T-cell (primary cell): ENCODE measurements at regions not wholly inside any gene's neighbourhood (a gene's known extent, or its start where the extent isn't known, plus 50 kb on each side); places are given as distances from the start of the nearest gene placed in this dataset.

Experiments used
- ATAC-seq, 4 experiments: fragments of 200-7000 bp in 3 of 4; fragments of 150-1000 bp in 1 of 4; cut with Tn5 transposase; replicated peaks in 1 of 4; 1 replicate in 3 of 4; 2 replicates in 1 of 4; pipeline ENCODE4 v1.10.0; 2021; ENCODE audit warnings: moderate library complexity in 3 of 4, mild to moderate bottlenecking in 2 of 4, moderate number of reproducible peaks in 1 of 4
- CTCF ChIA-PET, 2 donors: fragments of 300-600 bp; sonication (Branson Sonifier 250); formaldehyde crosslinking; loops; one replicate each; lab custom pipeline; 2022; ENCODE audit warnings: antibody characterized with exemption in 2 of 2; lab: Charles Lee
- POLR2A ChIA-PET, 2 donors: fragments of 300-600 bp; sonication (Branson Sonifier 250); formaldehyde crosslinking; loops; one replicate each; lab custom pipeline; 2022; ENCODE audit warnings: antibody characterized with exemption in 2 of 2; lab: Charles Lee
- DNase-seq, 35 experiments: peaks; one replicate each; pipeline versions ENCODE4 v3.0.0 to v3.0.0-alpha.2; 2013 to 2023
- H3K27ac ChIP-seq: one replicate; pipeline ENCODE4 v1.5.1; 2013; ENCODE audit warnings: low read length
- H3K27me3 ChIP-seq, 2 experiments: replicated peaks in 1 of 2; 1 replicate in 1 of 2; 2 replicates in 1 of 2; pipeline versions ENCODE4 v1.6.1 to v1.7.0; 2013; ENCODE audit warnings: low read length in 1 of 2, mixed read lengths in 1 of 2; ENCODE audit not compliant: control insufficient read depth in 2 of 2, insufficient read depth in 2 of 2; ENCODE audit errors: extremely low read depth in 1 of 2
- H3K36me3 ChIP-seq, 2 donors: 1 replicate in 1 of 2; 2 replicates in 1 of 2; pipeline versions ENCODE4 v1.6.1 to v1.7.0; 2013; ENCODE audit warnings: low read length in 1 of 2; ENCODE audit not compliant: control insufficient read depth in 2 of 2, insufficient read depth in 1 of 2; ENCODE audit errors: extremely low read depth in 1 of 2
- H3K4me1 ChIP-seq, 2 experiments: 1 replicate in 1 of 2; 2 replicates in 1 of 2; pipeline versions ENCODE4 v1.6.1 to v1.7.0; 2013; ENCODE audit warnings: low read length in 2 of 2, mixed read lengths in 1 of 2; ENCODE audit not compliant: insufficient read depth in 2 of 2, control insufficient read depth in 1 of 2; ENCODE audit errors: extremely low read depth in 1 of 2
- H3K4me3 ChIP-seq, 2 donors: 1 replicate in 1 of 2; 2 replicates in 1 of 2; pipeline versions ENCODE4 v1.5.1 to v1.7.0; 2013; ENCODE audit warnings: mild to moderate bottlenecking in 2 of 2, low read length in 1 of 2, moderate library complexity in 1 of 2; ENCODE audit not compliant: control insufficient read depth in 1 of 2; ENCODE audit errors: extremely low read depth in 1 of 2
- H3K9me3 ChIP-seq: 2 replicates; pipeline ENCODE4 v1.7.0; 2013
- H3K27ac Mint-ChIP-seq, 2 donors: one replicate each; pipeline ENCODE4 v1.8.0; 2020 to 2021; ENCODE audit warnings: mild to moderate bottlenecking in 2 of 2, mixed read lengths in 2 of 2
- H3K27me3 Mint-ChIP-seq, 2 donors: one replicate each; pipeline ENCODE4 v1.8.0; 2021 to 2022; ENCODE audit warnings: mixed read lengths in 2 of 2
- H3K36me3 Mint-ChIP-seq: one replicate; pipeline ENCODE4 v1.8.0; 2021; ENCODE audit warnings: mixed read lengths
- H3K4me1 Mint-ChIP-seq, 3 donors: one replicate each; pipeline ENCODE4 v1.8.0; 2020 to 2022; ENCODE audit warnings: mixed read lengths in 3 of 3, mild to moderate bottlenecking in 1 of 3
- H3K4me3 Mint-ChIP-seq, 3 donors: one replicate each; pipeline ENCODE4 v1.8.0; 2020 to 2022; ENCODE audit warnings: mild to moderate bottlenecking in 3 of 3, mixed read lengths in 3 of 3, moderate library complexity in 3 of 3
- H3K9me3 Mint-ChIP-seq, 3 donors: one replicate each; pipeline ENCODE4 v1.8.0; 2020 to 2022; ENCODE audit warnings: mixed read lengths in 3 of 3
- WGBS: methylation state at CpG from one replicate; pipeline ENCODE4 v1.1.5; 2013; ENCODE audit warnings: missing lambda C conversion rate; ENCODE audit not compliant: insufficient coverage; 5-methylcytosine and 5-hydroxymethylcytosine counted together

GRCh38 chr10:111836064-111836463 is 347.5 kb downstream of the GPAM start:
- Histone ChIP-seq H3K27ac (no peak overlapping the region), H3K4me3 (no peak overlapping the region), H3K9me3 (no peaks in the 10 kb centered on the region), H3K27me3 (no peaks in the 10 kb centered on the region), H3K36me3 (no peaks in the 10 kb centered on the region), H3K4me1 (no peaks in the 10 kb centered on the region)
- no CpG with 5 or more reads among the region's 1 CpG for WGBS
- Mint-ChIP-seq H3K9me3 (peaks cover 0 to 4% (median 0%) of the 10 kb centered on the region in 3 donors), H3K4me3 (no peak overlapping the region), H3K36me3 (no peaks in the 10 kb centered on the region), H3K27ac (no peak overlapping the region), H3K27me3 (no peaks in the 10 kb centered on the region), H3K4me1 (no peaks in the 10 kb centered on the region)
- DNase-seq (no peak), ATAC-seq (no peak)
- POLR2A ChIA-PET, result no interaction called here
- CTCF ChIA-PET, result no interaction called here

GRCh38 chr10:111836571-111836970 is 347.0 kb downstream of the GPAM start:
- Histone ChIP-seq H3K9me3 (no peaks in the 10 kb centered on the region), H3K27me3 (no peaks in the 10 kb centered on the region), H3K27ac (no peak overlapping the region), H3K4me1 (no peaks in the 10 kb centered on the region), H3K4me3 (no peak overlapping the region), H3K36me3 (no peaks in the 10 kb centered on the region)
- ChIA-PET POLR2A (no interaction called here), CTCF (no interaction called here)
- WGBS, result no CpG with 5 or more reads among the region's 2 CpGs
- H3K36me3 Mint-ChIP-seq, result no peaks in the 10 kb centered on the region
- H3K9me3 Mint-ChIP-seq, result peaks cover 0 to 4% (median 0%) of the 10 kb centered on the region in 3 donors
- no peak overlapping the region for H3K4me3 Mint-ChIP-seq
- H3K27ac Mint-ChIP-seq, result no peak overlapping the region
- ATAC-seq (no peak), DNase-seq (no peak)
- H3K4me1 Mint-ChIP-seq, result no peaks in the 10 kb centered on the region
- no peaks in the 10 kb centered on the region for H3K27me3 Mint-ChIP-seq

DNA sequence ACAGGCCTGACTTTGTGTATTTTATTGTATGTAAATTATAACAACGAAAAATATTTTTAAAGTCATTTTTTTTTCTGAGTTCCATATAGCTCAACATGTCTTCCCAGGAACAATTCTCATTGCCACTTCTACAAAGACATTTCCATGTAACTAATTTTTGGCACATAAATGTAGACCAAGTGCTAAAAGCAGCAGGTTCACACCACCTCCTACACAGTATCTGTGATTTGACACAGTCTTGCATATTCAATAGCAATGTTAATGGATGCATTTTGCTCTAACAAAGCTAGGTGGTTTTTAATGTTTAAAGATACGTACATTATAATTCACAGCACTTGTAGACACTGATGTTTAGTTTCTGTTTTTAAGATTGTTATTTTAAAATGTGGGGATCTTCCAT is 346.5 kb downstream of the GPAM start:
- DNase-seq (no peak), ATAC-seq (no peak)
- POLR2A ChIA-PET, result no interaction called here
- Histone ChIP-seq H3K4me1 (no peaks in the 10 kb centered on the region), H3K4me3 (no peak overlapping the region), H3K9me3 (no peaks in the 10 kb centered on the region), H3K27ac (no peak overlapping the region), H3K27me3 (no peaks in the 10 kb centered on the region), H3K36me3 (no peaks in the 10 kb centered on the region)
- H3K9me3 Mint-ChIP-seq, result peaks cover 0 to 4% (median 0%) of the 10 kb centered on the region in 3 donors
- H3K27ac Mint-ChIP-seq, result no peak overlapping the region
- H3K36me3 Mint-ChIP-seq, result no peaks in the 10 kb centered on the region
- no peaks in the 10 kb centered on the region for H3K4me1 Mint-ChIP-seq
- CTCF ChIA-PET, result no interaction called here
- H3K4me3 Mint-ChIP-seq, result no peak overlapping the region
- H3K27me3 Mint-ChIP-seq, result no peaks in the 10 kb centered on the region
- no CpG with 5 or more reads among the region's 2 CpGs for WGBS

- Mint-ChIP-seq H3K9me3 (peaks cover 0 to 4% (median 0%) of the 10 kb centered on the region in 3 donors), H3K4me3 (no peak overlapping the region), H3K4me1 (no peaks in the 10 kb centered on the region), H3K27ac (no peak overlapping the region), H3K27me3 (no peaks in the 10 kb centered on the region), H3K36me3 (no peaks in the 10 kb centered on the region)
- H3K27ac ChIP-seq, result no peak overlapping the region
- ATAC-seq, result no peak
- 60% methylated on average over 1 of the region's 2 CpGs for WGBS
- DNase-seq, result no peak
- ChIA-PET POLR2A (no interaction called here), CTCF (no interaction called here)
- no peak overlapping the region for H3K4me3 ChIP-seq
- H3K36me3 ChIP-seq, result no peaks in the 10 kb centered on the region
- no peaks in the 10 kb centered on the region for H3K9me3 ChIP-seq
- H3K27me3 ChIP-seq, result no peaks in the 10 kb centered on the region
- no peaks in the 10 kb centered on the region for H3K4me1 ChIP-seq
Measured at GRCh38 chr10:111837985-111838384, 345.6 kb downstream of the GPAM start.

DNA sequence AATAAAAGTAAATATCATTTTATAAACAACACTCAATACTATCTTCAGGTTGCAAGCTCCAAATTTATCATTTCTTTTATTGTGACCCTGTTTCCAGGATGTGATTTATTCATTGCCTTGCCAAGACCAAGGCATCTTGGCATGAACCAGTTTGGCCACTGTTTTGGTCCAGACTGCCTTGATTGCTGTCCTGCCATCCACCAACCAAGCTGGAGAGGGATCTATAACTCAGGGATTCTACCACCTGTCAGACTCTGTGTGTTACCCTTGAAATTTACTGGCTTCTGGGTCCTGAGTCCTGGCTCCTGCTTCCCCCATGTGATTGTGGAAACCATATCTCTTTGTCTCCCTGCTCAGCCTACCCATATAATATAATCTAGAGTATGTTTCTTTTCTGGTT is 343.0 kb downstream of the GPAM start:
- no peak overlapping the region for H3K27ac ChIP-seq
- peaks cover 4 to 9% (median 7%) of the 10 kb centered on the region in 3 donors for H3K9me3 Mint-ChIP-seq
- no peaks in the 10 kb centered on the region for H3K36me3 Mint-ChIP-seq
- no peak overlapping the region for H3K4me3 Mint-ChIP-seq
- ChIA-PET POLR2A (interaction anchor here in 1 of 2 donors (0.5 to 0.6 kb wide), 2 partner anchors 19 to 33 kb away, joined by 3 to 4 read pairs; no protein-coding TSS in a partner anchor), CTCF (no interaction called here)
- no peaks in the 10 kb centered on the region for H3K36me3 ChIP-seq
- H3K27ac Mint-ChIP-seq, result no peak overlapping the region
- H3K27me3 ChIP-seq, result no peaks in the 10 kb centered on the region
- H3K4me3 ChIP-seq, result no peak overlapping the region
- H3K4me1 Mint-ChIP-seq, result no peaks in the 10 kb centered on the region
- H3K9me3 ChIP-seq, result no peaks in the 10 kb centered on the region
- no peaks in the 10 kb centered on the region for H3K4me1 ChIP-seq
- DNase-seq (no peak), ATAC-seq (no peak)
- H3K27me3 Mint-ChIP-seq, result no peaks in the 10 kb centered on the region

GRCh38 chr10:111852801-111853200 is 330.8 kb downstream of the GPAM start:
- Histone ChIP-seq H3K9me3 (no peaks in the 10 kb centered on the region), H3K4me3 (no peak overlapping the region), H3K27me3 (no peaks in the 10 kb centered on the region), H3K27ac (no peak overlapping the region), H3K4me1 (no peaks in the 10 kb centered on the region), H3K36me3 (no peaks in the 10 kb centered on the region)
- DNase-seq (no peak), ATAC-seq (no peak)
- CTCF ChIA-PET, result no interaction called here
- no peaks in the 10 kb centered on the region for H3K4me1 Mint-ChIP-seq
- H3K27me3 Mint-ChIP-seq, result no peaks in the 10 kb centered on the region
- no peak overlapping the region for H3K4me3 Mint-ChIP-seq
- WGBS, result no CpG with 5 or more reads among the region's 2 CpGs
- H3K36me3 Mint-ChIP-seq, result no peaks in the 10 kb centered on the region
- POLR2A ChIA-PET, result no interaction called here
- no peak overlapping the region for H3K27ac Mint-ChIP-seq
- H3K9me3 Mint-ChIP-seq, result peaks cover 5 to 12% (median 7%) of the 10 kb centered on the region in 3 donors

DNA sequence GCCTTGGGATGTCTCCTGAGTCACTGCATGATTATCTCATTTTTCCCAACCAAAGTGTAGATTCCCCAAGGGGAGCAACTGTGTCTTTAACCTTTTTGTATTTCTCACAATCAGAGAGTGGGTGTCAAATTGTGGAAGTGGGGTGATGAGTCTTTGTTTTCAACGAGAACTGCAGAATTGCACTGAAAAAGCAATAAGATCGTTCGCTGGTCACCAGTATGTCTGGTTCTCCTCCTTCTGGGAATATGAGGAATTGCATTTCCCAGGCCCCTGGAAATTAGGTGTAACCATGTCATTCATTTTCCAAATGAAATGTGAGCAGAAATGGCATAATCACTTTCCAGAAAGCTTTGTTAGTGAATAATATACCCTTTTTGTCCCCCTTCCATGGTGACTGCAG is 326.9 kb downstream of the GPAM start:
- H3K27me3 Mint-ChIP-seq, result no peaks in the 10 kb centered on the region
- CTCF ChIA-PET, result no interaction called here
- Histone ChIP-seq H3K9me3 (no peaks in the 10 kb centered on the region), H3K27ac (no peak overlapping the region), H3K36me3 (no peaks in the 10 kb centered on the region), H3K27me3 (no peaks in the 10 kb centered on the region), H3K4me3 (no peak overlapping the region), H3K4me1 (no peaks in the 10 kb centered on the region)
- no peak for DNase-seq
- ATAC-seq, result no peak
- no peaks in the 10 kb centered on the region for H3K4me1 Mint-ChIP-seq
- POLR2A ChIA-PET, result no interaction called here
- no peaks in the 10 kb centered on the region for H3K36me3 Mint-ChIP-seq
- peaks cover 0 to 9% (median 0%) of the 10 kb centered on the region in 3 donors for H3K9me3 Mint-ChIP-seq
- no peak overlapping the region for H3K4me3 Mint-ChIP-seq
- WGBS, result 66% methylated on average over 2 of the region's 3 CpGs
- H3K27ac Mint-ChIP-seq, result no peak overlapping the region
